CD4-positive, alpha-beta T cell (primary cell): ENCODE measurements at regions not wholly inside any gene's neighbourhood (a gene's known extent, or its start where the extent isn't known, plus 50 kb on each side); places are given as distances from the start of the nearest gene placed in this dataset.
"Not testable (repeated sequence)": the region's sequence is repeated elsewhere in the genome, so short reads cannot be mapped to it uniquely, and the experiment has no call there.

Experiments
- ATAC-seq: fragments of 200-7000 bp; cut with Tn5 transposase; one replicate; pipeline ENCODE4 v1.10.0; 2022; ENCODE audit warnings: mild to moderate bottlenecking; ENCODE audit not compliant: poor library complexity
- CTCF ChIA-PET: fragments of 350-600 bp; sonication (Branson Sonifier 250); formaldehyde crosslinking; loops from one replicate; lab custom pipeline; 2021; ENCODE audit warnings: antibody characterized with exemption, inconsistent platforms; lab: Charles Lee
- POLR2A ChIA-PET: fragments of 350-600 bp; sonication (Branson Sonifier 250); formaldehyde crosslinking; loops from one replicate; lab custom pipeline; 2021; ENCODE audit warnings: antibody characterized with exemption, inconsistent platforms; lab: Charles Lee
- DNase-seq, 14 experiments: peaks; one replicate each; pipeline ENCODE4 v3.0.0-alpha.2; 2013 to 2020; ENCODE audit warnings: mixed read lengths in 2 of 14
- H3K27ac ChIP-seq, 2 donors: one replicate each; pipeline versions ENCODE4 v1.5.1 to v1.7.0; 2013; ENCODE audit warnings: low read length in 2 of 2, low read depth in 1 of 2, mild to moderate bottlenecking in 1 of 2
- H3K27me3 ChIP-seq, 2 experiments: 1 replicate in 1 of 2; 2 replicates in 1 of 2; pipeline versions ENCODE4 v1.6.1 to v1.7.0; 2013; ENCODE audit warnings: low read length in 2 of 2, control low read depth in 1 of 2, mild to moderate bottlenecking in 1 of 2, moderate library complexity in 1 of 2; ENCODE audit not compliant: insufficient read depth in 2 of 2, control insufficient read depth in 1 of 2
- H3K36me3 ChIP-seq: one replicate; pipeline ENCODE4 v1.6.1; 2013; ENCODE audit warnings: low read length, control low read depth; ENCODE audit not compliant: insufficient read depth
- H3K4me1 ChIP-seq: one replicate; pipeline ENCODE4 v1.6.1; 2013; ENCODE audit warnings: low read length, control low read depth; ENCODE audit not compliant: insufficient read depth
- H3K4me3 ChIP-seq: one replicate; pipeline ENCODE4 v1.5.1; 2013; ENCODE audit warnings: mild to moderate bottlenecking, low read length, moderate library complexity
- H3K9me3 ChIP-seq, 2 experiments: 1 replicate in 1 of 2; 2 replicates in 1 of 2; pipeline versions ENCODE4 v1.6.1 to v1.7.0; 2013; ENCODE audit warnings: low read length in 2 of 2, mild to moderate bottlenecking in 2 of 2, control low read depth in 1 of 2, moderate library complexity in 1 of 2; ENCODE audit not compliant: control insufficient read depth in 1 of 2, insufficient read depth in 1 of 2
- H3K27ac Mint-ChIP-seq: one replicate; pipeline ENCODE4 v1.8.0; 2020; ENCODE audit warnings: mixed read lengths
- H3K27me3 Mint-ChIP-seq: one replicate; pipeline ENCODE4 v1.8.0; 2021; ENCODE audit warnings: mixed read lengths
- H3K36me3 Mint-ChIP-seq: one replicate; pipeline ENCODE4 v1.8.0; 2021; ENCODE audit warnings: low read depth, mixed read lengths
- H3K4me1 Mint-ChIP-seq: one replicate; pipeline ENCODE4 v1.8.0; 2021; ENCODE audit warnings: low read depth, mixed read lengths
- H3K4me3 Mint-ChIP-seq: one replicate; pipeline ENCODE4 v1.8.0; 2020; ENCODE audit warnings: mild to moderate bottlenecking, mixed read lengths
- H3K9me3 Mint-ChIP-seq: one replicate; pipeline ENCODE4 v1.8.0; 2020; ENCODE audit warnings: mixed read lengths
- intact Hi-C, 2 experiments: fragments of 100-400 bp; cut with DNase I in 1 of 2; cut with micrococcal nuclease in 1 of 2; formaldehyde crosslinking; loops; one replicate each; pipeline versions ENCODE4 v1.15.1 to v1.9.0; 2023 to 2025; cut with DNase I, micrococcal nuclease
- TF ChIP-seq, protein P1 (sequence below): fragments of 200-600 bp; IDR thresholded peaks from one replicate; pipeline ENCODE4 v1.8.0; 2022; ENCODE audit warnings: antibody characterized with exemption, mild to moderate bottlenecking

- no peak overlapping the region for H3K27ac ChIP-seq
- ChIA-PET CTCF (no interaction called here), POLR2A (no interaction called here)
- no peak overlapping the region for H3K4me3 ChIP-seq
- no peaks in the 10 kb centered on the region for H3K4me1 Mint-ChIP-seq
- H3K27me3 ChIP-seq, result no peaks in the 10 kb centered on the region
- intact Hi-C loops, result loop anchor here in 1 of 2 experiments (10.0 kb wide), 1 partner anchor 285 kb away; the partner anchor contains the start of genes ATP5PF and GABPA
- TF ChIP-seq, protein P1, sequence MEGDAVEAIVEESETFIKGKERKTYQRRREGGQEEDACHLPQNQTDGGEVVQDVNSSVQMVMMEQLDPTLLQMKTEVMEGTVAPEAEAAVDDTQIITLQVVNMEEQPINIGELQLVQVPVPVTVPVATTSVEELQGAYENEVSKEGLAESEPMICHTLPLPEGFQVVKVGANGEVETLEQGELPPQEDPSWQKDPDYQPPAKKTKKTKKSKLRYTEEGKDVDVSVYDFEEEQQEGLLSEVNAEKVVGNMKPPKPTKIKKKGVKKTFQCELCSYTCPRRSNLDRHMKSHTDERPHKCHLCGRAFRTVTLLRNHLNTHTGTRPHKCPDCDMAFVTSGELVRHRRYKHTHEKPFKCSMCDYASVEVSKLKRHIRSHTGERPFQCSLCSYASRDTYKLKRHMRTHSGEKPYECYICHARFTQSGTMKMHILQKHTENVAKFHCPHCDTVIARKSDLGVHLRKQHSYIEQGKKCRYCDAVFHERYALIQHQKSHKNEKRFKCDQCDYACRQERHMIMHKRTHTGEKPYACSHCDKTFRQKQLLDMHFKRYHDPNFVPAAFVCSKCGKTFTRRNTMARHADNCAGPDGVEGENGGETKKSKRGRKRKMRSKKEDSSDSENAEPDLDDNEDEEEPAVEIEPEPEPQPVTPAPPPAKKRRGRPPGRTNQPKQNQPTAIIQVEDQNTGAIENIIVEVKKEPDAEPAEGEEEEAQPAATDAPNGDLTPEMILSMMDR, result no peak
- no peaks in the 10 kb centered on the region for H3K36me3 Mint-ChIP-seq
- H3K27me3 Mint-ChIP-seq, result no peaks in the 10 kb centered on the region
- no peaks in the 10 kb centered on the region for H3K4me1 ChIP-seq
- no peak overlapping the region for H3K4me3 Mint-ChIP-seq
- H3K9me3 Mint-ChIP-seq, result no peaks in the 10 kb centered on the region
- DNase-seq (no peak), ATAC-seq (no peak)
- H3K27ac Mint-ChIP-seq, result no peak overlapping the region
- H3K36me3 ChIP-seq, result no peaks in the 10 kb centered on the region
- peaks cover 0 to 3% of the 10 kb centered on the region in 2 experiments for H3K9me3 ChIP-seq
Observed at GRCh38 chr21:25449950-25450349, 157.3 kb downstream of the MRPL39 start.

GRCh38 chr21:25441835-25442234 lies 165.4 kb downstream of the MRPL39 start:
- ChIA-PET POLR2A (no interaction called here), CTCF (no interaction called here)
- TF ChIP-seq, protein P1, result no peak
- no peak overlapping the region for H3K27ac ChIP-seq
- H3K4me3 ChIP-seq, result no peak overlapping the region
- intact Hi-C loops, result no loop called here
- DNase-seq (no peak), ATAC-seq (no peak)
- no peak overlapping the region for H3K27ac Mint-ChIP-seq
- H3K4me1 Mint-ChIP-seq, result no peaks in the 10 kb centered on the region
- no peaks in the 10 kb centered on the region for H3K9me3 Mint-ChIP-seq
- H3K27me3 ChIP-seq, result no peaks in the 10 kb centered on the region
- no peaks in the 10 kb centered on the region for H3K36me3 Mint-ChIP-seq
- H3K27me3 Mint-ChIP-seq, result no peaks in the 10 kb centered on the region
- no peak overlapping the region for H3K4me3 Mint-ChIP-seq
- H3K9me3 ChIP-seq, result no peaks in the 10 kb centered on the region
- no peaks in the 10 kb centered on the region for H3K4me1 ChIP-seq
- H3K36me3 ChIP-seq, result no peaks in the 10 kb centered on the region

GRCh38 chr21:25437465-25437864 lies 169.8 kb downstream of the MRPL39 start:
- DNase-seq, H3K4me3 ChIP-seq, H3K27ac Mint-ChIP-seq, H3K4me1 Mint-ChIP-seq, H3K9me3 Mint-ChIP-seq, ATAC-seq, POLR2A ChIA-PET, H3K4me3 Mint-ChIP-seq, H3K27me3 ChIP-seq, intact Hi-C loops, H3K36me3 ChIP-seq, H3K9me3 ChIP-seq, H3K36me3 Mint-ChIP-seq, H3K4me1 ChIP-seq, H3K27me3 Mint-ChIP-seq, H3K27ac ChIP-seq, CTCF ChIA-PET: not testable (repeated sequence)

GRCh38 chr21:25428537-25428936 lies 178.7 kb downstream of the MRPL39 start:
- H3K36me3 Mint-ChIP-seq, result no peaks in the 10 kb centered on the region
- no peaks in the 10 kb centered on the region for H3K4me1 Mint-ChIP-seq
- H3K36me3 ChIP-seq, result no peaks in the 10 kb centered on the region
- no peaks in the 10 kb centered on the region for H3K9me3 Mint-ChIP-seq
- TF ChIP-seq, protein P1, result no peak
- H3K27me3 ChIP-seq, result no peaks in the 10 kb centered on the region
- no peak overlapping the region for H3K4me3 ChIP-seq
- no peak overlapping the region for H3K27ac ChIP-seq
- ChIA-PET CTCF (interaction anchor here (0.7 kb wide), 1 partner anchor 42 kb away, joined by 4 read pairs; no protein-coding TSS in a partner anchor), POLR2A (no interaction called here)
- no peak overlapping the region for H3K27ac Mint-ChIP-seq
- H3K27me3 Mint-ChIP-seq, result no peaks in the 10 kb centered on the region
- DNase-seq (peak in 3 of 14 experiments; percentile 9 to 31 (median 19)), ATAC-seq (no peak)
- H3K4me1 ChIP-seq, result no peaks in the 10 kb centered on the region
- no peaks in the 10 kb centered on the region for H3K9me3 ChIP-seq
- intact Hi-C loops, result no loop called here
- H3K4me3 Mint-ChIP-seq, result no peak overlapping the region
